Endometrium (tissue), 2 donors: ENCODE measurements at regions not wholly inside any gene's neighbourhood (a gene's known extent, or its start where the extent isn't known, plus 50 kb on each side); places are given as distances from the start of the nearest gene placed in this dataset.

Experiments
- FAIRE-seq: peaks from 2 replicates; lab custom pipeline; 2012; peaks lifted over from hg19 to GRCh38; lab: Jason Lieb, UNC
- donor health status: control.
- donor health status: control.

DNA sequence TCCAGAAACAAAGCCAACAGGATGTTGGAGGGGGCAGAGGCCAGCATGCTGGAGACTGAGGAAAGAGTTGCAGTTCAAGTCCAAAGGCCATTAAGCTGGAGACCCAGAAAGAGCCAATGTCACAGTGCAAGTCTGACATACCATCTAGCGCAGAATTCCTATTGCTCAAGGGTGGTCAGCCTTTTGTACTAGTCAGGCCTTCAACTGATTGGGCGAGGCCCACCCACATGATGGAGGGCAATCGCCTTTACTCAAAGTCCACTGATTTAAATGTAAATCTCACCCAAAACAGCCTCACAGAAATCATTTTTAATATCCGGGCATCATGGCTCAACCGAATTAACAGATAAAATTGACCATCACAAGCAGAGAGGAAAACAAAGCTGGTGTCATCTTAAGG is 113.9 kb downstream of the RCN1 start:
- no peak for FAIRE-seq

DNA sequence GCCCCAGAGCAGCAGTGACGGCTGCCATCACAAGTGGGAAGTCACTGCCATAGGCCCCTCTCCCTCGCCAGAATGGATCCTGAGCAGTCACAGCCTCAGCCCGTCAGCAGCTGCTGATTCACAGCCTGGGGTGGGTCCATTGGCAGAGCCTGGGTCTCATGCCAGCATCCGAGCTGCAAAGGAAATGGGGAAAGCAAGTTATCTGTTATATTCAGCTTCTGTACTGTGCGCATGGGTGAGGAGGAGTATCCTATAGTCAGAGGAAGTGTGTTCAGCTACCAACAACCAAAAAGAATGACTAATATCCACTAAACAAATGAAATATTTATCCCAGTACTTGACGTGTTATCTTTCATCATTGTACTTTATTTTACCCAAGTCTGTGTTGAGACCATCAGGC is 119.7 kb downstream of the RCN1 start:
- no peak for FAIRE-seq

DNA sequence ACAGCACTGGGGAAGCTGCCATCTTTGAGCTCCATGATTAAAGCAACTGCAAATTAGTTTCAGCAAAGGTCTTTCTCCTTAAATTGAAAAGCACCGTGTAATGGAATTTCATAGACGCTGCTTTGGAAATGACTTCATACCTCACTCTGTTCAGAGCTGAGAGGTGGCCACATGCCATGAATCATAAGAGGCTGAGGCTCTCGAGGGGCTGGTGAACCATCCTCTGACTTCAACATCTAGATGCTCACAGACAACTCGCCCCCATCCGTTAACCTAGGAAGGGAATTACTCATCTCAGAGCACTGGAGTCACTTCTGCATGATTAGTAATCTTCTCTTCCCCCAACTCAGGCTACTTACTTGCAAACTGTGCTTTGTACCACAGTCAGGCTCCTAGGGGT is 122.3 kb downstream of the RCN1 start:
- FAIRE-seq: no peak

DNA sequence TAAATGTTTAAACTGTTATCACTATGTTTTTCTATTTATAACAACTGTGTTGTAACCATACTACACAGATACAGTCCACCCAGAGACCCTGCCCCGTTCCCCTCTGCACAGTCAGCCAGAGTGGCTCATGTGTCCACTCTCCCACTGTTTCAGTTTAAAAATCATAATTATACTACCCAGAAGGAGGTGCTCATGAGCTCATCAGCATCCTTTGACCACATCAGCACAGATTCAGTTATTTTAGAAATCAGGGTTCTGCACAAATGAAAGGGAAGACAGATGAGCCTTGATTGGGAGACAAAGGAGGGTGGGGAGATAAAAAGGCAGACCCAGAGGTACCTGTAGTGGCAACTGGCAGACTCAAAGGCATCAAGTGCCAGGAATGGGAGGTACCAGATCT is 124.3 kb downstream of the RCN1 start:
- no peak for FAIRE-seq

DNA sequence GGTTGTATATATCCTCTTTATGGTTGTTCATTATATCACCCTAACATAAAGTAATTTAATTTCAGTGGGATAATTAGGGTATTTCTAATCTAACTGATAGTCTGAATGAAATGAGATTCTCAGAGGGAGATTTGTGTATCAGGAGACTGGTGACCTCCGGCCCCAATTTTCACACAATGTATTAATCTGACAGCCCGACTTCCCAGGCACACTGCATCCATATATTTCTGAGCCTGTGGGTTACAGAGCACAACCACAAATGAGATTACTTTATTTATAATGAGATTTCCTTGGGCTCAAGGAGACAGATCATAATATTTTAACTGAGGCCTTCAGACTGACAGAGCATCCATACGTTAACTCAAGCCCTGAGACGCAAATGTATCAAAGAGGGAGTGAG is 125.9 kb downstream of the RCN1 start:
- FAIRE-seq: no peak

DNA sequence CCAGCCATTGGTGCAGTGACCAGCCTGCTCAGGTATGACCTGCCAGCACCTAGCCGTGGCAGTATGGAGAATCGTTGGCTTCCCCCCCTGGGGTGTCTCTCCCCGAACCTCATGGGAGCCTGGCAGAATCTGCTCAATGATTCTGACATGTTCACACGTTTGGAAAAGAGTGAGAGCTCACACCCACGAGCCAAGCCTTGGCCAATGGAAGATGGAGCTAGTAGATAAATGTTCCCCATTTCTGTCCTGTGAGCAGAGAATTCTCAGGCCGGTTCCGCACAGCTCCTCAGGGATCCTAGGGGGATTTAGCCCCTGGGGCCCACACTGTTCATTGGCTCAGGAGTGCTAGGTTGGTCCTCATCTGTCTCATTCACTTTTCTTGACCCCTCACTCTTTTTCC is 128.4 kb downstream of the RCN1 start:
- FAIRE-seq: no peak

DNA sequence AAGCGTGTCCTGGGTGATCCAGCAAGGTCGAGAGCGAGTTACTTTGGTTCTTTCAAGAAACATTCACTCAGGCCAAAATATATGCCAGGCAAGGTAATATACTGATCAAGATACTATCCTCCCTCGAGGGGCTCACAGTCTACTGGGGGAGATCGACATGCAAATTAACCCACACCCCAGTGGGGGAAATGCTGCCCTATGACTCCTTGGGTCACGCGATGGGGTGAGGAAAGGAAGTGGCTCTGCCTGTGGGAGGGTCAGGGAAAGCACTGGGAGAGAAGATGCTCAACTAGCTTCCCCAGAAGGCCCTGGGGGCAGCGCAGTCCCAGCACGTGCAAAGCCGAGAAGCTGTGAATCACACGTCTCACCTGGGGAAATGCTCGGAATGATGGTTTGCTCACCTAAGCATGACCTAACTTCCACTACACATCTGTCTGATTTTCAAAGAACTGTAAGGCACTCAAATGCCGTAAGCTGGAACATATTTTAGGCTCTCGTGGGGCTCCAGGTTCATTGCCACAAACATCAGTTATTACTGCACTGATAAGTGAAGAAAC is 130.7 kb downstream of the RCN1 start:
- no peak for FAIRE-seq

DNA sequence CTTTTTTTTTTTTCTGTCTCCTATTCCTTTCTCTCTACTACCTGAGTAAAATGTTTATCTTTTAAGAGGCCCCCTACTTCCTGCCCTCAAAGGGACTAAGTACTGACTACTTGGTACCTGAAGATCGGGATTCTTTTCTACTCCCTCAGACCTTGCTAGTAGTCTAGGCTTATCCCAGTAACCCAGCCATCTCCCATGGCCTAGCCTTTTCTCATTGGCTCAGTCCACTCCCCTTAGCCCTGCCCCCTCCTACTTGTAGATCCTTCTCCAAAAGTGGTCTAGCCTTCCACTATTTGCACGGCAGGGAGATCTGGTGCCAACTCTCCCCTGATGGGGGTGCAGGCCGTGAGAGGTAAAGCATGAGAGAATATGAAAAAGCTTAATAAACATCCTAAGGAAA is 133.7 kb downstream of the RCN1 start:
- no peak for FAIRE-seq

DNA sequence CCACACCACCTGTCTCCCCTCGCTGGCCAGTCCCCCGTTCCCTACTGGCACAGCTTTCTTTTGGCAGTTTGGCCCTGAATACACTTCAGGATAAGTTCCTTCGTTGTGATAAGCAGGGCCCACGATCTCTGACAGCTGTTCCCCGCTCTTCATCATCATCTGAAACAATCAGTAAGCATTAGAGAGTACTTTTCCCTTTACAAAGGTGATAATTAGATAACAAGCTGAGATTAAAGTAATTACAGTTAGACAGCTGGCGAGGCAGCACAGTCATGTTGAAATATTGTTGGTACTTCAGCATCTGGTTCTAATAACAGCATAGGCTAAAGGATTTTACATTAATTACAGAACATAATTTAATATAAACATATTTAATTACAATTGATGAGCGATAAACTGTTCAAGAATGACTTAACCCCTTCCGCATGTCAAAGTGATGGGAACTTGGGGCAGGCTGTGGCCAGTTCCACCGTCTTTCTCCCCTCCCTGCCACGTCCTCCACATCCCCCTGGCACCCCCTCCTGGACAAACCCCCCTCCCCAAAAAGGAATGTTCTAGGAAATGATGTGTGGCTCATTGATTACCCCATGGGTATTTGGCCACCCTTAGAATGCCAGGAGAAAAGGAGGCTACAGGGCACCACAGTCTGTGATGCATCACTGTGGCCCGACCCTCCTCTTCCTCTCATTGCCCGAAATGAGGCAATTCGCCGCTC is 134.9 kb downstream of the RCN1 start:
- no peak for FAIRE-seq

DNA sequence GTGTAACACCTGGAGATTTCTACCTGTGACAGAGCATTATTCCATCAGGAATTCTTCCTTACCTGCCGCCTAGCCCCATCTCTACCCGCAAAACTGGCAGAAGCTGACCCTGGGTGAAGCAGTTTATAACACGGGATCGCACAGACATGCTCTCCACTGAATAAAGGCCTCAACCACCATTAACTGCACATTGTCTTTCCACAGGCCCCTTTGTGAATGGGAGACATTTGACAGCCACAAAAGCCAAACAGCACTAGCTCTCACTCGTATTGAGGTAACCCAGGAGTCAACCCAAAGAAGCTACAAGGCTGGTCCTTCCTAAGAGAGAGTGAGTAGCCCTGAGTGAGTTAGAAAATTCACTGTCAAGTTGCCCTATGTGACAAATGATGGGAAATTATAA is 135.6 kb downstream of the RCN1 start:
- FAIRE-seq: no peak

DNA sequence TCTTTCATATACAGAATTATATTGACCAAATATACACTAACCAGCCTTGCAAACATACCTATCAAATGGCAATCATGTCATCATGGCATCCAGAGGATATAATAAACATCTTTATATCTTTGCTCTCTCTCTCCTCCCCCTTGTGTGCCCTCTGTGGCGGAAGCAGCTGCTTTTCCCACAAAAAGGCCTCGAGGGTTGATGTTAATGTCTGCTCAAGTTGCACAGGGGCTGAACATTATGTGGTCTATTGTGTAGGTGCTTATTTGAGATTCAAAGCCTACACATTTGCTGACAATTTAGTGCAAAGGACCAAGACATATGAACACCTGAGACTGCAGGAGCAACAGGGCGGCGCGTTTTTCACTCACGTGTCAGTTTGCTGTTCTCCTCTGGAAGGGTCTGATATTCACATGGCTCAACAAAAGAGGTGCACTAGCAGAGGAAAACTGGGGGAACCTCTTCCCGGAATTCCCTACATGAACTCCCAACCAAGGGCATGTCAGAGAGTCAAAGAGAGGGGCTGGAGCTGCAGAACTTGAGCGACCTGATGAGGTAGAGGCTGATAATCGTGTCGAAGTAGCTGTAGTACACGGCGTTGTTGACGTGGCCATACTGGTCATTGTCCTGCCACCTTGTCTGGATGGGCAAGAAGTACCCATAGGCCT is 138.8 kb downstream of the RCN1 start:
- no peak for FAIRE-seq

DNA sequence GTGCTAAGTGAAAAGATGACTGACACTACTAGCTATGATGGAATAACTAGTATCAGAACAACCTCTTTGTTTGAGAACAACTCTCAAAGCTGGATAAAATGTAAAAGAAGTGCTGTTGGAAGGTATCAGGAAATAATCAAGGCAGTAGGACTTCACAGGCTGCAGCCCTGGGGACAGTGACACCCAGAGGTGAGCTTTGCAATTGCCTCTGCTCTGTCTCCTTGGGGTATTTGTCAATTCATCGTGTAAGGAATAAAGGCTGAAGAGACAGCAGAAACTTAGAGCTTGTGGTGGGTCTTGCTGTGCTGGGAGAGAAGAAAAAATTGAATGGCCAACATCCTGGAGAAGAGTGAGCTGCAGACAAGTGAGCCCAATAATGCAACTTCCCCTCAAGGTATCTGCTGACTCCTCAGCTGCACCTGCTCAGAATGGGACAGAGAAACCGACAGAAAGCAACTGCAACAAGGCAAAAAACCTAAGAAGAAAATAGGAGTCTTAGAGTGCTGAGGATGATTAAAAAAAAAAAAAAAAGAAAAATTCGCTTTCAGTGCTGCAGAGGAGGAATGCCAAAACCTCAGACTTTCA is 141.1 kb downstream of the RCN1 start:
- no peak for FAIRE-seq

DNA sequence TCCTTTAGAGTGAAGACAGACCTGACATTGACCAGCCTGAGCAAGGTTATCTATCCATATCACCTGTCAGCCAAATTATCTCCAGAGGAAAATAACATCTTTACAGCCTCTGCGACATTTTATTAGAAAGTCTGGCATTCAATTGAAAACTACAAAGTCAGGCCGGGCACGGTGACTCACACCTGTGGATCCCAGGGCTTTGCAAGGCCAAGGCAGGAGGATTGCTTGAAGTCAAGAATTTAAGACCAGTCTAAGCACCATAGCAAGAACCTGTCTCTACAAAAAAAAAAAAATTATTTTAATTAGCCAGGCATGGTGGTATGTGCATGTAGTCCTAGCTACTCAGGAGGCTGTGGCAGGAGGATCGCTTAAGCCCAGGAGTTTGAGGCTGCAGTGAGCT is 141.6 kb downstream of the RCN1 start:
- no peak for FAIRE-seq

DNA sequence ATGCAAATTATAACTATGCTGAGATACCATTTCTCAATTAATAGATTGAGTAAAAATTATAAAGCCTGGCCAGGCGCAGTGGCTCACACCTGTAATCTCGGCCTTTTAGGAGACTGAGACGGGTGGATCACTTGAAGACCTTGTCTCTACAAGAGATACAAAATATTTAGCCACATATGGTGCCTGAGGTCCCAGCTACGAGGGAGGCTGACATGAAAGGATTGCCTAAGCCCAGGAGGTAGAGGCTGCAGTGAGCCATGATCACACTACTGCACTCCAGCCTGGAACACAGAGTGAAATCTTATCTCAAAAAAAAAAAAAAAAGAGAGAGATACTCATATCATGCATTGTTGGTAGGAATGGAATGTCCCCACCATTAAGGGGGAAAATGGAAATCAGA is 142.4 kb downstream of the RCN1 start:
- no peak for FAIRE-seq

DNA sequence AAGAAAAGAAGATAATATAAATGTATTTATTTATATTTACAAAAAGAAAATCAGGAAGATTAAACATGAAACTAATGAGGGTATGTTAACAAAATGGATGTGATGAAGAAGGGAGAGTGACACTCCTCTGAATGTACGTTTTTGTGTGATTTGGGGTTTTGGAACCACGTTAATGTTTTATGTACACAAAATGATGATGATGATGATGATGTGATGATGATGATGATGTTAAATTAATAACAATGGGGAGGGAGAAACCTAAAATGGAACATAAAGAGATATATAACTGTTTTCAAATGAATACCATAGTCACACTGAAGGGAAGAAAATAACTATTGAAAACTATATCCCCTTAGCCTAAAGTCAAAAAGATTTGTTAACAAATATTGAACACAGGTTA is 143.1 kb downstream of the RCN1 start:
- no peak for FAIRE-seq

DNA sequence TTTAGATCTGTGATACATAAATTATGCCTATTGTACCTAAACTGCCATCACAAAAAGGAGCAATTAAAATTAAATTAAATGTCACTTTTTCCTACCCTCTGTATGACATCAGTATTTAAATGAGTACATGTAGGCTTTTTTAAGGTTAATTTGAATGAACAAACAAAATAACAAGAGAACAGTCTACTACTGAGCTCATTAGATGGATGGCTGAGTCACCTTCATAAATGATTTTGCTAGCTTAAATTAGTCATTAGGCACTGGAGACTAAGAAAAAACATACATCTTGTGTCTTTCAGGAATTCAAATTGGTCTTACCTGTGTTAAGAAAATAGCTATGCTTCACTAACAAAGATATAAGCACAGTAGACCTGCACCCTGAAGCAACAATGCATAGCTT is 153.6 kb downstream of the RCN1 start:
- FAIRE-seq: no peak

DNA sequence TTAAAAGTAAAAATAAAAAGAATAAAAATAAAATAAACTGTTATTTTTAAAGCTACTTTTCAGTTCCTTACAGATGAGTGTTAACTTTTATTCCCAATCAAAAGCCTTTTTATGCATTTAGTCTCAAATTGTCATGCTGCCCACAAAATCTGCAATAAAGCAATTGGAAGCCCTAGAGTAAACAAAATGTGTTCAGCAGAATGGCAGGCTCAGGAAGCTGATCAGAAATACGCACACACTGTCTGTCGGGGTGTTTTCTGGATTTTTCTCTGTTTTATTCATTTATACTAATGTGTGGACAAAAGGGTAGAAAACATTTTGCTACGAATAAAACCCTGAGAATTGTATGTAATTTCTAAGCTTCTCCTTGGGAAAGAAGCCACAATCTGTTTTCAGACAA is 162.8 kb downstream of the RCN1 start:
- no peak for FAIRE-seq

DNA sequence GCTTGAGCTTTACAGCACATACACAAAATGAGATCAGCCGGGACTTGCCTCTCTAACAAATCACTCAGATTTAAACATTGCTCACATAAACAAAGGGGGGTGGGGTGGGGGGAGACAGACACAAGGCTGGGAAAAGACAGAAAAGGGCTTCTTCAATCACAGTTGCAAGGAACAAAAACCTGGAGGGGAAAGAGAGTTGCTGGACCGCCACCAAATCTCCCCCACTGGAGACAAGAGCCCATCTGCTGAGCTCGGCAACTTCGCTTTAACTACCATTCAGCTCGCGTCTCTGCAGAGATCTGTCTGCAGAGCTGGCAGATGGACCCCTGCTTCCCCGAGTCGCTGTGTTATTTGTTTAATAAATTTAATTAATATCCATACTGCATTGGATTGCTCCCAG is 165.0 kb downstream of the RCN1 start:
- FAIRE-seq: no peak

DNA sequence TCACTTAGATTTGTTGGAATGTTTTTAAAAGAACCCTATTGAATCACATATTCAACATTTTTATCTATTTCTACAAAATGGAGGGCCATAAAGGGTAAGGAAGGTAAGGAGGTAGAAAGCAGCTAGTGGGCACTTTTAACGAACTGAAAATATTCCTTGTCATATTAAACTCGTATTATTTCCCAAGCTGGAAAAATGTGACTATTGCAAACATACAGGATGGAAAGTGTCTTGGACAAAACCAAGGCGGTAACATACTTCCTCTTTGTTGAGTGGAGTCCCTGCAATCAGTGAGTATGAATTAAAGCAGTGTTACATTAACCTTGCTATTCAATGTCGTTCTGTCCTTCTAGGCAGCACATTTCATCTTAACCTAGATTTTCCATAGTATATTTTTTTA is 165.6 kb downstream of the RCN1 start:
- no peak for FAIRE-seq

DNA sequence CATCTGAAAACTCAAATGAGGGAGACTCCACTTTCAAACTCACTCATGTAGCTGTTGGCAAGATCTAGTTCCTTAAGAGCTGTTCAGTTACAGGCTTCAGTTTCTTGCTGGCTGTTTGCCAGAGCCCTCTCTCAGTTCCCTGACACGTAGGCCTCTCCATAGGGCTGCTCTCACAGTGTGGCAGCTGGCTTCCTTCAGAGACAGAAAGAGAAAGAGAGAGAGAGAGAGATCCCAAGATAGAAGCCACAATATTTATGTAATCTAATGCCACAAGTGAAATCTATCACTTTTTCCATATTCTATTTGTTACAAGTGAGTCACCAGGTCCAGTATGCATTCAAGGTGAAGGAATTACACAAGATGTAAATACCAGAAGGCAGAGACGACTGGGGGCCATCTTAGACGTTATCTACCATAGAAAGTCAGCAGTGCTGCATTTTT is 168.8 kb downstream of the RCN1 start:
- FAIRE-seq: no peak

DNA sequence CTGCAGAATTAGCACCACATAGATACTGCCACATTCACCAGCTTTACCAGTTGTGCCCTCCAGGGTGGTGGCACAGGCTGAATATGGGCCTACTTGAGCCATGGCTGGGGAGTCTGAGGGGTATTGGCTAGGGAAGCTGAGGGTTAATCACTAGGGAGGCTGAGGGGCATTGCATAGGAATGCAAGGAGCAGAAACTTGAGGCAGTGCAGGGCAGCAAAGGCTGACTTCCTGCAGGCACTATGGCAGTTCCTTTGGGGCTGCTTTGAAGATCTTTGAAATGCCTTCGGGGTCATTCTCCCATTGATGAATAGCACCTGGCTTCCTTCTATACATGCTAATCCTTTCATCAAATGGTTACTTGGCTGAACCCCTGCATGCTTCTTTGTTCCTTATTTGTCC is 171.5 kb downstream of the RCN1 start:
- FAIRE-seq: no peak

DNA sequence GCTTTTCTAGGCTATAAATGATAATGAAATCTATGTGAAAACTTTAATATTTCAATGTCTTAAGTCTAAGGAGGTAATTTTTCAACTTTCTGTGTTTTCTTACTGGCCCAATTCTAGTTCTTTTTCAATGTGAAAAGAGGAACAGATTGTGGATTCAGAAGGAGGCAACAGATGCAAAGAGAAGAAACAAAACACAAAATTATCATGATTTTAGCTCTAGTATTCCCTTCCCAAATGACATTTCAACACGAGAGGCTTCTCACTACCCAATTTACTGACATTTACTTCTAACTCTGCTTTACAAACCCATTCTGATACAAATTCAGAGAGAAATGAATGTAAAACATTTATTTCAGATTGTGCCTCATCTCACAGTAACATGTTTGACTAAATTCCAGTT is 169.4 kb downstream of the WT1 start:
- FAIRE-seq: no peak

DNA sequence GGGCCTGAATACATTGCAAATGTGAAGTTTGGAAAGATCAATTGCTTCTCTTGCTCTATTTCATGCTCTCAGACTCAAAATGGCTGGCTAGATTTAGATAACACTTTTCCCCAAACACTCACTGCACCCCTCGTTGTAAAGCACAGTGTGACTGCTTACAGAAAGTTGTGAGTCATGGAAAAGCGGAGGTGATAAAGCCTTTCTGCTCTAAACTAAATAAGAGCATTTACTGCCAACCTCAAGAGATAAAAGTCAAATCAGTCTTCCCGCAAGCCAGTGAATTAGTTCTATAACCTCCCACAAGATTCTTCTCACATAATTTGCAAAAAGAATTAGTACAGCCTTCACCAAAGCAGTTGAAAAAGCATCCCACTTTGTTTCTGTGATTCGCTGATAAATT is 168.7 kb downstream of the WT1 start:
- no peak for FAIRE-seq
